Left lung (tissue), 4 donors: ENCODE measurements at regions not wholly inside any gene's neighbourhood (a gene's known extent, or its start where the extent isn't known, plus 50 kb on each side); places are given as distances from the start of the nearest gene placed in this dataset.
A peak's percentile ranks its signal among the peaks of the same experiment; 100 is the strongest.

Source experiments
- ATAC-seq: fragments of 200-7000 bp; cut with Tn5 transposase; one replicate; pipeline ENCODE4 v1.9.1; 2020; ENCODE audit warnings: moderate library complexity
- DNase-seq, 4 donors: peaks; one replicate each; pipeline ENCODE4 v3.0.0-alpha.2; 2013 to 2020
- H3K27ac ChIP-seq, 2 donors: fragments of 200-600 bp; sonication (generic) in 1 of 2; one replicate each; pipeline versions ENCODE4 v1.5.0 to v1.8.0; 2020 to 2021
- H3K27me3 ChIP-seq, 2 donors: fragments of 200-600 bp; sonication (generic) in 1 of 2; one replicate each; pipeline versions ENCODE4 v1.5.0 to v1.8.0; 2020 to 2021
- H3K36me3 ChIP-seq, 2 donors: fragments of 200-600 bp; sonication (generic) in 1 of 2; one replicate each; pipeline versions ENCODE4 v1.5.0 to v1.8.0; 2020 to 2021
- H3K4me1 ChIP-seq, 2 donors: fragments of 200-600 bp; one replicate each; pipeline ENCODE4 v1.8.0; 2021
- H3K4me3 ChIP-seq, 2 donors: fragments of 200-600 bp; sonication (generic) in 1 of 2; one replicate each; pipeline versions ENCODE4 v1.5.0 to v1.8.0; 2020 to 2021; ENCODE audit warnings: mild to moderate bottlenecking in 1 of 2
- H3K9me3 ChIP-seq, 2 donors: fragments of 200-600 bp; sonication (generic) in 1 of 2; one replicate each; pipeline versions ENCODE4 v1.5.0 to v1.8.0; 2020 to 2021
- intact Hi-C, 2 donors: fragments of 100-400 bp; cut with DNase I; formaldehyde crosslinking; loops; one replicate each; pipeline versions ENCODE4 v1.11.2 to v1.14.2; 2022
- TF ChIP-seq, protein P1 (sequence below), 2 donors: fragments of 200-600 bp; sonication (generic) in 1 of 2; IDR thresholded peaks; one replicate each; pipeline versions ENCODE4 v1.5.0 to v1.8.0; 2021; ENCODE audit warnings: antibody characterized with exemption in 2 of 2
- donor health status: DM: no; HTN: yes; CAD: no.
- donor health status: DM: no; HTN: no; CAD: no.

GRCh38 chr2:118309946-118310680 lies 221.8 kb downstream of the INSIG2 start:
- Histone ChIP-seq H3K36me3 (no peaks in the 10 kb centered on the region), H3K4me1 (peaks cover 2 to 10% of the 10 kb centered on the region in 2 donors), H3K27me3 (peaks cover 23 to 72% of the 10 kb centered on the region in 2 donors), H3K4me3 (peak overlapping the region; percentile 44 to 45), H3K27ac (peak overlapping the region in 1 of 2 donors; percentile 11), H3K9me3 (no peaks in the 10 kb centered on the region)
- TF ChIP-seq, protein P1, sequence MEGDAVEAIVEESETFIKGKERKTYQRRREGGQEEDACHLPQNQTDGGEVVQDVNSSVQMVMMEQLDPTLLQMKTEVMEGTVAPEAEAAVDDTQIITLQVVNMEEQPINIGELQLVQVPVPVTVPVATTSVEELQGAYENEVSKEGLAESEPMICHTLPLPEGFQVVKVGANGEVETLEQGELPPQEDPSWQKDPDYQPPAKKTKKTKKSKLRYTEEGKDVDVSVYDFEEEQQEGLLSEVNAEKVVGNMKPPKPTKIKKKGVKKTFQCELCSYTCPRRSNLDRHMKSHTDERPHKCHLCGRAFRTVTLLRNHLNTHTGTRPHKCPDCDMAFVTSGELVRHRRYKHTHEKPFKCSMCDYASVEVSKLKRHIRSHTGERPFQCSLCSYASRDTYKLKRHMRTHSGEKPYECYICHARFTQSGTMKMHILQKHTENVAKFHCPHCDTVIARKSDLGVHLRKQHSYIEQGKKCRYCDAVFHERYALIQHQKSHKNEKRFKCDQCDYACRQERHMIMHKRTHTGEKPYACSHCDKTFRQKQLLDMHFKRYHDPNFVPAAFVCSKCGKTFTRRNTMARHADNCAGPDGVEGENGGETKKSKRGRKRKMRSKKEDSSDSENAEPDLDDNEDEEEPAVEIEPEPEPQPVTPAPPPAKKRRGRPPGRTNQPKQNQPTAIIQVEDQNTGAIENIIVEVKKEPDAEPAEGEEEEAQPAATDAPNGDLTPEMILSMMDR (IDR thresholded peaks at IDR 0.05), result no peak
- ATAC-seq, result peak; percentile 71
- DNase-seq, result peak; percentile 33 to 73 (median 54)
- intact Hi-C loops, result no loop called here

- H3K4me1 ChIP-seq, result peaks cover 2 to 10% of the 10 kb centered on the region in 2 donors
- TF ChIP-seq, protein P1 (IDR thresholded peaks at IDR 0.05), result no peak
- H3K27ac ChIP-seq, result no peak overlapping the region
- no peaks in the 10 kb centered on the region for H3K36me3 ChIP-seq
- H3K4me3 ChIP-seq, result peak overlapping the region; percentile 44 to 45
- intact Hi-C loops, result no loop called here
- ATAC-seq (no peak), DNase-seq (peak in 1 of 4 donors; percentile 14)
- peaks cover 23 to 67% of the 10 kb centered on the region in 2 donors for H3K27me3 ChIP-seq
- no peaks in the 10 kb centered on the region for H3K9me3 ChIP-seq
Observed at GRCh38 chr2:118309257-118309945, 221.1 kb downstream of the INSIG2 start.

- H3K4me3 ChIP-seq, result no peak overlapping the region
- DNase-seq (no peak), ATAC-seq (no peak)
- intact Hi-C loops, result no loop called here
- H3K27me3 ChIP-seq, result peaks cover 23 to 62% of the 10 kb centered on the region in 2 donors
- no peaks in the 10 kb centered on the region for H3K36me3 ChIP-seq
- TF ChIP-seq, protein P1 (IDR thresholded peaks at IDR 0.05), result no peak
- no peaks in the 10 kb centered on the region for H3K9me3 ChIP-seq
- peaks cover 2 to 10% of the 10 kb centered on the region in 2 donors for H3K4me1 ChIP-seq
- H3K27ac ChIP-seq, result no peak overlapping the region
Observed at GRCh38 chr2:118307864-118308263, 219.6 kb downstream of the INSIG2 start.

- ATAC-seq (no peak), DNase-seq (no peak)
- no peak overlapping the region for H3K4me3 ChIP-seq
- peaks cover 0 to 10% of the 10 kb centered on the region in 2 donors for H3K27me3 ChIP-seq
- intact Hi-C loops, result no loop called here
- no peaks in the 10 kb centered on the region for H3K9me3 ChIP-seq
- H3K4me1 ChIP-seq, result no peaks in the 10 kb centered on the region
- no peaks in the 10 kb centered on the region for H3K36me3 ChIP-seq
- TF ChIP-seq, protein P1 (IDR thresholded peaks at IDR 0.05), result no peak
- no peak overlapping the region for H3K27ac ChIP-seq
Observed at GRCh38 chr2:118301248-118301647, 213.0 kb downstream of the INSIG2 start.

GRCh38 chr2:118300832-118301231 lies 212.6 kb downstream of the INSIG2 start:
- TF ChIP-seq, protein P1 (IDR thresholded peaks at IDR 0.05), result no peak
- Histone ChIP-seq H3K4me3 (no peak overlapping the region), H3K27me3 (peaks cover 0 to 12% of the 10 kb centered on the region in 2 donors), H3K36me3 (no peaks in the 10 kb centered on the region), H3K9me3 (no peaks in the 10 kb centered on the region), H3K27ac (no peak overlapping the region), H3K4me1 (no peaks in the 10 kb centered on the region)
- DNase-seq, result no peak
- no peak for ATAC-seq
- intact Hi-C loops, result no loop called here
